ENCODE measurements at regions not wholly inside any gene's neighbourhood (a gene's known extent, or its start where the extent isn't known, plus 50 kb on each side); places are given as distances from the start of the nearest gene placed in this dataset.

DNA sequence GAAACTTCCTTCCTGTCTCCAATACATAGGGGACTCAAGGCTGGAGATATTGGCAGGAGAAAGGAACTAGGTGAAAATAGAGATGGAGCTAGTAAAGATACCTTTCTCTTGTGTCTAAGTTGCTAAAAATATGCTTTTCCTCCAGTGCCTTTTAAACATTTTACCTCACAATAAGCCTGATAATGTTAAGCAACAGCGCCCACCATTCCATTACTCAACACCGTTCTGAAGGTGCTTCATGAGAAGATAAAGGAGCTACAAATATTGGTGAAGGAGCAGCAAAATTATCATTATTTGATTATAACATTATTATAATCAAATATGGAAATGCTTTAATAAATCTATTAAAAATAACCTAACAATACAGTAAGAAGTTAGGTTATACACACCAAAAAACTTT, 83.6 kb upstream of the BARX2 start:
- CTCF ChIA-PET (ENCODE audit: partially characterized antibody) = no interaction called here
- 95% methylated on average over 2 of the region's 2 CpGs; no CpG with 5 or more reads in 1 of the 2 experiments for WGBS, 2 experiments (ENCODE audit: extremely low coverage in 1 of 2, insufficient coverage in 1 of 2, insufficient read length in 1 of 2, insufficient replicate concordance in 2 of 2, low coverage in 1 of 2, low lambda C conversion rate in 2 of 2, missing lambda C conversion rate in 1 of 2)
- no peak overlapping the region for H3K4ac ChIP-seq (replicated peaks; ENCODE audit: insufficient read length, low read depth, low read length)
- H2BK120ac ChIP-seq (replicated peaks; ENCODE audit: low read depth, low read length) = no peak overlapping the region
- no peak overlapping the region for H3K9ac ChIP-seq (replicated peaks in 1 of 4; ENCODE audit: extremely low read depth in 1 of 4, low read depth in 3 of 4, low read length in 3 of 4)
- DNase-seq (ENCODE audit: low read depth in 1 of 2, low spot score in 2 of 2) (no peak), FAIRE-seq (no peak)
- H4K8ac ChIP-seq (ENCODE audit: extremely low read depth, insufficient read depth, low read length) = no peak overlapping the region
- H3K14ac ChIP-seq (ENCODE audit: insufficient read length) = no peak overlapping the region
- H2BK15ac ChIP-seq (ENCODE audit: low read length) = no peak overlapping the region
- H3K36me3 ChIP-seq (ENCODE audit: control insufficient read depth in 2 of 4, insufficient read depth in 4 of 4, low read length in 3 of 4) = no peaks in the 10 kb centered on the region
- H3K27me3 ChIP-seq (replicated peaks in 1 of 4; ENCODE audit: control insufficient read depth in 3 of 4, extremely low read depth in 1 of 4, insufficient read depth in 3 of 4, low read length in 3 of 4) = no peaks in the 10 kb centered on the region
- no peaks in the 10 kb centered on the region for H3K23me2 ChIP-seq (ENCODE audit: low read depth, low read length)
- no peaks in the 10 kb centered on the region for H3K79me2 ChIP-seq (ENCODE audit: control insufficient read depth in 1 of 2, insufficient read depth in 2 of 2, low read length in 2 of 2)
- no peak overlapping the region for H2BK12ac ChIP-seq (ENCODE audit: low read depth, low read length)
- no peak overlapping the region for H2BK5ac ChIP-seq (ENCODE audit: low read depth, low read length)
- no peak overlapping the region for H4K91ac ChIP-seq (replicated peaks; ENCODE audit: insufficient read length, low read length)
- no peak overlapping the region for H4K5ac ChIP-seq (ENCODE audit: insufficient read length, low read depth, low read length)
- peaks cover 3 to 10% (median 4%) of the 10 kb centered on the region in 4 experiments; a peak in 6 of 7 replicates for H3K4me1 ChIP-seq (replicated peaks in 1 of 4; ENCODE audit: control insufficient read depth in 3 of 4, insufficient read depth in 4 of 4, low read length in 3 of 4)
- H3K9me3 ChIP-seq (ENCODE audit: insufficient read depth in 2 of 2, low read depth in 1 of 2, low read length in 1 of 2) = no peaks in the 10 kb centered on the region
- no peaks in the 10 kb centered on the region for H4K20me1 ChIP-seq (replicated peaks in 1 of 2; ENCODE audit: control insufficient read depth in 1 of 2, insufficient read depth in 2 of 2, low read length in 2 of 2)
- POLR2A ChIA-PET (ENCODE audit: partially characterized antibody) = interaction anchor here (1.2 kb wide), 1 partner anchor 12 kb away, joined by 4 read pairs; no protein-coding TSS in a partner anchor
- H2BK20ac ChIP-seq (ENCODE audit: low read length) = no peak overlapping the region
- H3K4me2 ChIP-seq (ENCODE audit: insufficient read depth in 1 of 2, low read depth in 2 of 2, low read length in 2 of 2) = no peak overlapping the region
- TF ChIP-seq FOSL1 (IDR thresholded peaks at IDR 0.05; ENCODE audit: insufficient read depth, low read depth, low read length) (no peak), TEAD4 (IDR thresholded peaks at IDR 0.05; ENCODE audit: low read depth, low read length) (no peak), SIN3A (conservative IDR thresholded peaks at IDR 0.05 in 1 of 2, IDR thresholded peaks at IDR 0.05 in 1 of 2; ENCODE audit: low read depth in 1 of 2, low read length in 2 of 2) (no peak)
- no peak overlapping the region for H3K18ac ChIP-seq (ENCODE audit: extremely low read depth, low read length)
- H2AFZ ChIP-seq (ENCODE audit: low read length) = no peak overlapping the region
- H3K4me3 ChIP-seq (ENCODE audit: extremely low read depth in 1 of 4, insufficient read depth in 2 of 4, low read depth in 3 of 4, low read length in 4 of 4) = no peak overlapping the region
- no peak overlapping the region for H3K56ac ChIP-seq (replicated peaks; ENCODE audit: insufficient read length, low read depth, low read length)
- H2AK5ac ChIP-seq (ENCODE audit: low read depth, low read length) = no peak overlapping the region
- no peak overlapping the region for H3K23ac ChIP-seq (ENCODE audit: insufficient read length)
- no peaks in the 10 kb centered on the region for H3K79me1 ChIP-seq (ENCODE audit: low read depth, low read length)
- no peak overlapping the region for H3K27ac ChIP-seq (ENCODE audit: low read depth, low read length)

Data from H1 (cell line).